NB4 (cell line): ENCODE measurements at regions not wholly inside any gene's neighbourhood (a gene's known extent, or its start where the extent isn't known, plus 50 kb on each side); places are given as distances from the start of the nearest gene placed in this dataset.
"Not testable (repeated sequence)": the region's sequence is repeated elsewhere in the genome, so short reads cannot be mapped to it uniquely, and the experiment has no call there.

ENCODE experiments used
- DNase-seq: peaks from one replicate; pipeline ENCODE4 v3.0.0; 2010; ENCODE audit warnings: low read depth
- H3K4me3 ChIP-seq: one replicate; pipeline ENCODE4 v1.5.1; 2011; ENCODE audit warnings: mild to moderate bottlenecking, low read depth, low read length, moderate library complexity
- MYC ChIP-seq: IDR thresholded peaks from 2 replicates; pipeline ENCODE4 v1.6.1; 2011; ENCODE audit warnings: low read depth, low read length
- POLR2A ChIP-seq: IDR thresholded peaks from 2 replicates; pipeline ENCODE4 v1.6.1; 2011; ENCODE audit warnings: mild to moderate bottlenecking; ENCODE audit not compliant: insufficient read length; ENCODE audit errors: extremely low read depth
- TF ChIP-seq, protein P1 (sequence below): IDR thresholded peaks from 2 replicates; pipeline ENCODE4 v1.6.1; 2011; ENCODE audit warnings: low read depth, low read length
- TF ChIP-seq, protein P2 (sequence below): IDR thresholded peaks from one replicate; pipeline ENCODE4 v1.5.1; 2012; ENCODE audit warnings: low read depth, low read length

DNA sequence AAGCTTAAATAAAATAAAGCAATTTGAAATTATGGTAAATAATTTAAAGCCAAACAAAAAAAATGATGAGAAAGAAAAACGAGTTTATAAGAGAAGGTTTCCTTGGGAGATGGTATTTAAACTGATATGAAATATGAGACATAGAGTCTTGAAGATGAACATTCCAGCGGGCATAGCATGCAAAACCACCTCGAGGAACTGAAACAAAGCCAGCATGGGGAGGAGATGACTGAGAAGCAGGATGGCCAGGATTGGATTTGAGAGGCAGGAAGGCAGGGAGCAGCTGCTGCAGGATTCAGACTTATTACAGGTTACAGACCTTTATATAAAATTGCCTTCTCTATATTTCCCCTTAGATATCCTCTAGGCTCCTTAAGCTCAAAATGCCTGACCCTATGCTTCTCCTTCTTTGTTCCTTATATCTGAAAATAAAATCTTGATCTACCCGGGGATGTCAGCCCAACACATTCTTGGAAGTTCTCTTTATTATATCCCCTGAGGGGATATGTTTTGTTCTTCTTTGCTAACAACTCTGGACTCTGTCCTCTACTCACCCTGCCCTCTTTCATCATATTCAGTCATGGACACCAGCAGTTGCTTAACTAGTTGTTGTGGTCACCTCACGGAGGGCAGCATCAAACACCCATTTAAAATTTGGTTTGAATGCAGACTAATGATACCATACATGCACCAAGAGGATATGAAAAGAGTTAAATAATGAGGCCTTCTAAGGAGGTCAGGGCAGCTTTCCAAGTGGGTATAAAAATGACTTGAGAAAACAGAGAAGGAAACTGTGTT is 719.1 kb upstream of the B3GALT2 start:
- TF ChIP-seq POLR2A: no peak
- TF ChIP-seq, protein P1, sequence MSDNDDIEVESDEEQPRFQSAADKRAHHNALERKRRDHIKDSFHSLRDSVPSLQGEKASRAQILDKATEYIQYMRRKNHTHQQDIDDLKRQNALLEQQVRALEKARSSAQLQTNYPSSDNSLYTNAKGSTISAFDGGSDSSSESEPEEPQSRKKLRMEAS: no peak
- TF ChIP-seq, protein P2, sequence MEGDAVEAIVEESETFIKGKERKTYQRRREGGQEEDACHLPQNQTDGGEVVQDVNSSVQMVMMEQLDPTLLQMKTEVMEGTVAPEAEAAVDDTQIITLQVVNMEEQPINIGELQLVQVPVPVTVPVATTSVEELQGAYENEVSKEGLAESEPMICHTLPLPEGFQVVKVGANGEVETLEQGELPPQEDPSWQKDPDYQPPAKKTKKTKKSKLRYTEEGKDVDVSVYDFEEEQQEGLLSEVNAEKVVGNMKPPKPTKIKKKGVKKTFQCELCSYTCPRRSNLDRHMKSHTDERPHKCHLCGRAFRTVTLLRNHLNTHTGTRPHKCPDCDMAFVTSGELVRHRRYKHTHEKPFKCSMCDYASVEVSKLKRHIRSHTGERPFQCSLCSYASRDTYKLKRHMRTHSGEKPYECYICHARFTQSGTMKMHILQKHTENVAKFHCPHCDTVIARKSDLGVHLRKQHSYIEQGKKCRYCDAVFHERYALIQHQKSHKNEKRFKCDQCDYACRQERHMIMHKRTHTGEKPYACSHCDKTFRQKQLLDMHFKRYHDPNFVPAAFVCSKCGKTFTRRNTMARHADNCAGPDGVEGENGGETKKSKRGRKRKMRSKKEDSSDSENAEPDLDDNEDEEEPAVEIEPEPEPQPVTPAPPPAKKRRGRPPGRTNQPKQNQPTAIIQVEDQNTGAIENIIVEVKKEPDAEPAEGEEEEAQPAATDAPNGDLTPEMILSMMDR: no peak
- no peak for TF ChIP-seq MYC
- no peak overlapping the region for H3K4me3 ChIP-seq
- DNase-seq: no peak

DNA sequence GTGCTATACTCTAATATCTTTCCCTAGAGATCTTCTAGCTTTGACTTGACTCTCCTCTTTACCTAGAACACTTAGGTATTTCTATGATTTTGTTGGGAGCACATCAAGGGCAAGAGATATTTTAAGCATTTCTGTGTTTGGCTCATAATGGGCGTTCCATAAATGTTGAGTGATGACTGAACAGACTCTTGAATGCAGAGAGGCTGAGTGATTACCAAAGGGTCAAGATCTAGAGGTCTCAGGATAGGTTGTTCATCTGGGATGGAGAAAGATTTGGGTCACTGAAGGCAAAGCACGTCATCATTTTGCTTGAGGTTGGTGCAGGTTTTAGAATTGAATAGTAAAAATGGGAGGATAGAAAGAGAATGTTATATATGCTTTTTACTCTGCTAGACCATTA is 705.4 kb upstream of the B3GALT2 start:
- H3K4me3 ChIP-seq: no peak overlapping the region
- TF ChIP-seq, protein P2: no peak
- TF ChIP-seq POLR2A (no peak), MYC (no peak)
- TF ChIP-seq, protein P1: no peak
- DNase-seq: no peak

DNA sequence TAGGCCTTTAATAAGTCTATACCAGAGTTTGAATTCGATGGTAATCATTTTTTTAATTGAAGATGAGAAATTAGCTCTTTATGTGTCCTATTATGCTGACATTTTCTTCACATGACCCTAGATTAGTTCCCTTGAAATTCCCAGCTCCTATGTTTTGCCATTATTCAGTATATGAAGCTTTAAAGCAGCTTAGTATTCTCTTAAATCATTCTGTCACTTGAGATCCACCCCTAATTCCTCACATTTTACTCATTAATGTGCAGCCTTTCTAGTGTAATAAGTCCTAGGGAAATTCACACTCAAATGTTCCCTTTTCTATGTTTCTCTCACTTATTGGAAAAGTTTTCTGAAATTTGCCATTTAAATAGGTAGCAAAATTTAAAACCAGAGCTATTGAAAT is 704.5 kb upstream of the B3GALT2 start:
- H3K4me3 ChIP-seq: no peak overlapping the region
- no peak for TF ChIP-seq POLR2A
- TF ChIP-seq, protein P2: no peak
- TF ChIP-seq, protein P1: no peak
- no peak for TF ChIP-seq MYC
- no peak for DNase-seq

DNA sequence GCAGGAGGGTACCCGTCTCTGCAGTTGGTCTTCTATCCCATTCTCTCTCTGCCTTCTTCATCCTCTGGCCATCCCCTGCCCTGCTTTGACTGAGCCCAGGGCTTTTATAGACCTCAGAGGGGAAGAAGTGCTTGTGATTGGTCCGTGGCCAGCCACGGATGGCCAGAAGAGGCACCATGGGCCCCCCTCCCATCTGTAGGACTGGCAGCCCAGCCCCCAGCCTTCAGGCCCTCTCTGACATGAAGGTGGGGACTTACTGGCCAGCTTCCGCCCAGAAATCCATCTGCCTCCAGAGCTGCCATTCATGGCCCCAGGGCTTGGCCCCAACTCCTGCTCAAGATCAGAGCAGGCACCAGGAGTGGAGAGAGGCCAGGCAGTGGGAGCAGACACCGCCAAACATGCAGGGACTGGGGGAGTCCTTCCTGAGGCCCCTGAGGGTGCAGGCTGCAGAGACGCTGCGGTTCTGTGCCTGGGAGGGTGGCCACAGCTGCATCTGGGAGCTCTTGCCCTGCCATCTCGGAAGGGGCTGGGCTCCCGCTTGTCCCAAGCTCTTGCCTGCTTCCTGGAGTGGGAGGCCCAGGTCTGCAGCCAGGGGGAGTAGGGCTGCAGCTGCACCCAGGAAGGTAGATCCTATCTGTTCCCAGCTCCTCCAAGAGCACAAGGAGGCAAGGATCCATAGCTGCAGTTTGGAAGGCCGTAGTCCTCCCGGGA is 698.6 kb upstream of the B3GALT2 start:
- TF ChIP-seq, protein P1: no peak
- TF ChIP-seq MYC: no peak
- TF ChIP-seq, protein P2: no peak
- no peak for TF ChIP-seq POLR2A
- DNase-seq: no peak
- H3K4me3 ChIP-seq: no peak overlapping the region

DNA sequence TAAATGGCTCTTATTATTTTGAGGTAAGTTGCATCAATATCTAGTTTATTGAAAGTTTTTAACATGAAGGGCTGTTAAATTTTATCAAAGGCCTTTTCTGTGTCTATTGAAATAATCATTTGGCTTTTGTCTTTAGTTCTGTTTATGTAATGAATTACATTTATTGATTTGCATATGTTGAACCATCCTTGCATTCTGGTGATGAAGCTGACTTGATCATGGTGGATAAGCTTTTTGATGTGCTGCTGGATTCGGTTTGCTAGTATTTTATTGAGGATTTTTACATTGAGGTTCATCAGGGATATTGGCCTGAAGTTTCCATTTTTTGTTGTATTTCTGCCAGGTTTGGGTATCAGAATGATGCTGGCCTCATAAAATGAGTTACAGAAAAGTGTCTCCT is 691.5 kb upstream of the B3GALT2 start:
- DNase-seq, H3K4me3 ChIP-seq: not testable (repeated sequence)

DNA sequence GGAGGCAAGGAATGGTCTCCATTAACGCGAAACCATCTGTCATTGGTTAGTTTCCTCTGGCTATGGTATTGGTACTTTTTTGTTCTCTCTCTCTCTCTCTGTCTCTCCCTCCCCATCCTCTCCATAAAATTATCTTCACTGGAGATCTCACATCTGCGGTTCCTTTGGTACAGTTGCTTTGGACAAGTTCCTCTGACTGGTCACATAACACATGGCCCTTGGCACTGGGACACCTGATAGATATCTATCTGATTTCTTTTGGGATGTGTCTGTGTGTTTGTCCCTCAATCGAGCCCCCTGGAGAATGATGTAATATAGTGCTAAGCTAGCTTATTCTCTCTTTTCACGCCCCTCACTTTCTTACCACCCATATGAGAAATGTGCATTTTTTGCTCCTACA is 682.0 kb upstream of the B3GALT2 start:
- TF ChIP-seq, protein P1: no peak
- TF ChIP-seq, protein P2: no peak
- TF ChIP-seq POLR2A (no peak), MYC (no peak)
- no peak overlapping the region for H3K4me3 ChIP-seq
- DNase-seq: no peak
